Gastrocnemius medialis (tissue), 4 donors: ENCODE measurements at regions not wholly inside any gene's neighbourhood (a gene's known extent, or its start where the extent isn't known, plus 50 kb on each side); places are given as distances from the start of the nearest gene placed in this dataset.

Source experiments
- POLR2A ChIP-seq, 2 donors: fragments of 450-650 bp; IDR thresholded peaks; one replicate each; pipeline ENCODE4 v1.6.1; 2017; ENCODE audit warnings: antibody characterized with exemption in 2 of 2, mild to moderate bottlenecking in 2 of 2, moderate library complexity in 2 of 2
- TF ChIP-seq, protein P1 (sequence below), 5 experiments: fragments of 450-650 bp in 3 of 5; fragments of 200-600 bp in 2 of 5; sonication (generic) in 2 of 5; IDR thresholded peaks in 4 of 5; conservative IDR thresholded peaks in 1 of 5; 1 replicate in 4 of 5; 2 replicates in 1 of 5; pipeline ENCODE4 v1.5.1; 2016 to 2019; ENCODE audit warnings: antibody characterized with exemption in 5 of 5, mild to moderate bottlenecking in 3 of 5, moderate library complexity in 3 of 5

DNA sequence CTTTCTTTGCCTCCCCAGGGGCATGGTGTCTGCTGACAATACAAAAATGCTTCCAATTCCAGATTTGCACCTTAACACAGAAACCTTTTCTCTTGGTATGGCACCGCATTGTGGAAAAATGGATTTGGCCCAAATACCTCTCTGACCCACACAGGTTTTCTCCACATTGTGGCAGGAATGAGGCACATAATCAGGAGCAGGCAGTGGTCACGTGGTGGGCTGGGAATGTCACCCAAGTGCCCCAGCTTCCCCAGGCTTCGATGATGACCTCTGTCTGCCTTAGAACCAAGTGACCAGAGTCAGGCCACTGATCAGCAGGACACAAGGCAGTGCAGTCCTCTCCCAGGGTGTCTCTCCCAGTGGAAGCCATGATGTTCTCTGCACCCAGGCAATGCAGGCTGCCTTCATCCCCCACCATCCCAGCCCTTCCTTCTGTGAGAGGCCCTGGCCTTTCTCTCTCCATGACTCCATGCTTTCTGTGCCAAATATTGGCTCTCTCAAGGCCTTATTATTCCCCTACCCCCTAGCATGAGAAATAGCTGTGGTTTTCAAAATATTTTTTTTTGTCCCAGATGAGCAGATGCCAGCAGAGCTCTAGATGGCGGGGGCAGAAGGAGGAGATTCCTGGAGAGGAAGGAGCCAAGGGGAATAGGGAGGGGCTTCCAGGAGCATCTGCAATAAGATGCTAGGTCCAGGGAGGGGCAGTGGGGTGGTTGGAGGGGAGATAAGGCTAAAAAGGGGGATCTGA, 198.9 kb downstream of the ACKR3 start:
- TF ChIP-seq, protein P1, sequence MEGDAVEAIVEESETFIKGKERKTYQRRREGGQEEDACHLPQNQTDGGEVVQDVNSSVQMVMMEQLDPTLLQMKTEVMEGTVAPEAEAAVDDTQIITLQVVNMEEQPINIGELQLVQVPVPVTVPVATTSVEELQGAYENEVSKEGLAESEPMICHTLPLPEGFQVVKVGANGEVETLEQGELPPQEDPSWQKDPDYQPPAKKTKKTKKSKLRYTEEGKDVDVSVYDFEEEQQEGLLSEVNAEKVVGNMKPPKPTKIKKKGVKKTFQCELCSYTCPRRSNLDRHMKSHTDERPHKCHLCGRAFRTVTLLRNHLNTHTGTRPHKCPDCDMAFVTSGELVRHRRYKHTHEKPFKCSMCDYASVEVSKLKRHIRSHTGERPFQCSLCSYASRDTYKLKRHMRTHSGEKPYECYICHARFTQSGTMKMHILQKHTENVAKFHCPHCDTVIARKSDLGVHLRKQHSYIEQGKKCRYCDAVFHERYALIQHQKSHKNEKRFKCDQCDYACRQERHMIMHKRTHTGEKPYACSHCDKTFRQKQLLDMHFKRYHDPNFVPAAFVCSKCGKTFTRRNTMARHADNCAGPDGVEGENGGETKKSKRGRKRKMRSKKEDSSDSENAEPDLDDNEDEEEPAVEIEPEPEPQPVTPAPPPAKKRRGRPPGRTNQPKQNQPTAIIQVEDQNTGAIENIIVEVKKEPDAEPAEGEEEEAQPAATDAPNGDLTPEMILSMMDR (IDR thresholded peaks at IDR 0.05 in 4 of 5, conservative IDR thresholded peaks at IDR 0.05 in 1 of 5) = no peak
- no peak for TF ChIP-seq POLR2A (IDR thresholded peaks at IDR 0.05)
